HG03432 (cell line): ENCODE measurements at regions not wholly inside any gene's neighbourhood (a gene's known extent, or its start where the extent isn't known, plus 50 kb on each side); places are given as distances from the start of the nearest gene placed in this dataset.
"Not testable (repeated sequence)": the region's sequence is repeated elsewhere in the genome, so short reads cannot be mapped to it uniquely, and the experiment has no call there.

Source experiments
- ATAC-seq: cut with Tn5 transposase; IDR thresholded peaks from one replicate; pipeline ENCODE4 v1.9.1; 2021; ENCODE audit warnings: mild to moderate bottlenecking, moderate library complexity; ENCODE audit not compliant: unreplicated experiment

DNA sequence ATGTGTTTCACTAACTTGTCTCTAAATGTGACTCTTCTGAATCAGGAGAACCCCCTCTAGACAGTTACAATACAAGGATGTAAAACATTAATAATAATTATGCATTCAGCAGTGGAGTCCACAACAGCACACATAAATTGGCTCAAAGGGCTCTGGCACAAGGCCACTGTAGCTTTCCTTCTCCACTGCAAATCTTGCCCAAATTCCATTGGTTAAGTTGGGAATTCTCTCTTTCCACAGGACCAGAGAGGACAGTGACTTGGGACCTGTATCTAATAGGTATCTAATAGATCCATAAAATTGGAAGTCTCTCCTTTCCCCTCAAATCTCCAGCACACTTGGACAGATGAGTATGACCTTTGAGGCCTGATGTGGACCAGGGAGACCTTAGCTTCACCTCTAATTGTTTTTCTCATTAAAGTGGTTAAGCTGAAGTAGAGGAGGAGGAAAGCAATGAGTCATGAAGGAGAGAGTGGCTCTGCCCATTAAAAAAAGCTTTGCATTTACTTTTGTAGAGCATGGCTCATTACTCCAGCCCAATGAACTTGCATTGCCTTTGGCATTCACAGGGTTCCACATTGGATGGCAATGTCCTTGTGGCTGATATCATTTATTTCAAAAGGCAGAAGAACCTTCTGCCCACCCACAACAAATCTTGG, 72.3 kb upstream of the SH3RF1 start:
- ATAC-seq = no peak

DNA sequence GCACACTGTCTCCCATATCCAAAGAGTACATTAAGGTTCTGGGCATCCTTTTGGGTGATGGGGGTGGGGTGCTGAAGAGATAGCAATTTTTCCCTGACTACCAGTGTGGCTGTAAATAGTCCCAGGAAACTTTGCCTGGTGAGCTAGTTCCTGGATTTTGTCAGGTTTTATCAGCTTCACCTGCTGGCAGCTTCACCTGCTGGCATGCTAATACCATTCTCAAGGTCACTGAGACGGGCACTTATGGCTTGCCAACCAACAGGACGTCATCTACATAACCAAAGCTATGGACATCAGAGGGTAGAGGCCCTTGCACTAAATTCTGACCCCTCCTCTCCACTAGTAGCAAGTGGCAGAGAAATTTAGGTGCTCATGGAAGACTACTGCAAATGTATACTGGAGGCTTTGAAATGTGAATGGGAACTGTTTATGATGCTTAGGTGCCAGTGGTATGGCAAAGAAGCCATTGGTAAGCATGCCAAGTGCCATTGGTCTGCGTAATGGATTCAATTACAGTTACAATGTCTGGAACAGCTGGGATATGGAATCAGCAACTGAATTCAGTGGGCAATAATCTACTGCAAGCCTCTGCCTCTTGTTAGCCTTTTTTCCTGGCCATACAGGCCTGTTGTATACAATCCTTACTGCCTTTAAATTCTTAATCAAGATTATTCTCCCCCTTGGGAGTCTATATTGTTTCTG, 71.6 kb upstream of the SH3RF1 start:
- no peak for ATAC-seq

DNA sequence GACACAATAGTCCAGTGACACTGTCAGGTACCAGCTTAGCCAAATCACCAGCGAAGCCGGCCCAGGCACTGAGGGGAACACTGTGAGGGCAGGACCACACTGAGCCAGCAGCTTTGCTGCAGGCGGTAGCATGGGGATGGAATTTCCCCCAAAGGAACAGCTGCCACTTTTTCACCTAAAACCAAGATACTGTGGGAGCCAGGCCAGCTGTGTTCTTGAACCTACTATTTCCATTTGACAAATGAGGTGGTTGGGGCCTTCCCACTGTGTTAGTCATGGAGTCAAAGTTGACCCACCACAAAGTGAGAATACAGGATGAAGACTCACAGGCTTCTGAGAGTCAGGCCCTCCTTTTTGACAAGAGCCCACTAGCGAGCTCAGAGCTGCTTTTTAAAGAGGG, 70.7 kb upstream of the SH3RF1 start:
- ATAC-seq = peak; percentile 77

DNA sequence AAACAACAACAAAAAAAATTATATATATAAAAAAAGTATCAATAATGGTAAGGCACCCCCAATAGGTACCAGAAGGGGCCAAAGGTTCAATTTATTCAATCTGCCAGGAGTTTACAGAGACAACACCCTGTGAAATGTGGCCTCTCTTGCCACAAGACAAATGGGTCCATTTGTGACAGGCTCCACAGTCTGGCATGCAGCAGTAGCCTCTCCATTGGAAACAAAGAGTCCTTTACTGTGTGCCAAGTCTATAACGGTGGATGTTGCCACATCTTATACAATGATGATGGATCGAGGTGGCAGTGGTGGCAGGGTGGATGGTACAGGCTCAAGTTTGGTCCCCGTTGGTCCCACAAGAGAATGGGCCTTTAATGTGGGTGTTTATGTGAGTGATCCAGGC, 70.1 kb upstream of the SH3RF1 start:
- peak; percentile 30 for ATAC-seq

DNA sequence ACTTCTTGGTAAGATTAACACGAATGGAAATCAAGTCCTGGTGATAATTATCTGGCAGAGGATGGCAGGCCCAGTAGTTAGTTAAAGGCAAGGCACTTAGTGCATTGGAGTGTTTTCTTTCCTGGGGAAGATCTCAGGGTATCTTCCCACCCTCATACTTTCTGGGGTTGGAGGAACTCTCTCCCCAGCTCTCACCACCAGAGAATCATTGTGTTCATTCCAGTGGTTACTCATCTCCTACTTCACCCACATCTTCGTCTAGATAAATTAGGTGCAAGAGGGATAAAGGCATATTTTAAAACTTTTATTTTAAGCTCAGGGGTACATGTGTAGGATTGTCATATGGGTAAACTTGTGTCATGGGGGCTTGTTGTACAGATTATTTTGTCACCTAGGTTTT, 67.5 kb upstream of the SH3RF1 start:
- ATAC-seq = no peak

DNA sequence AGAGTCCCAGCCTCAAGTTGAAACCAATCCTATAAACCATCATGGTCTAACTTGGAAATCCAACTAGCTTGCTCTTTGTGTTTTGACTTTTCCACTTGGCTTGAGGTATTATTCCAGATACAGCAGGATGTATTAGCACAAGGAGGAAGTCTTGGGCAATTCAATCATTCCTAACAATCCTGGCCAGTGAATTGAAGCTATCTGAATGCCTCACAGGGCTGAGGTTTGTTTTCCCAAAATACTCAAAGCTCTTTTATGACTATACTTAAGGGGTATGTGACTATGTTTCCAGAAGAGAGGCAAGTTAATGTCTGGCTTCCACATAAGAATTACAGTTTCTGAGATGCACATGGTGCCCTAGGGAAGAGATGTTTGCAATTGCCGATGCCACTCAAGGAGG, 66.8 kb upstream of the SH3RF1 start:
- no peak for ATAC-seq

DNA sequence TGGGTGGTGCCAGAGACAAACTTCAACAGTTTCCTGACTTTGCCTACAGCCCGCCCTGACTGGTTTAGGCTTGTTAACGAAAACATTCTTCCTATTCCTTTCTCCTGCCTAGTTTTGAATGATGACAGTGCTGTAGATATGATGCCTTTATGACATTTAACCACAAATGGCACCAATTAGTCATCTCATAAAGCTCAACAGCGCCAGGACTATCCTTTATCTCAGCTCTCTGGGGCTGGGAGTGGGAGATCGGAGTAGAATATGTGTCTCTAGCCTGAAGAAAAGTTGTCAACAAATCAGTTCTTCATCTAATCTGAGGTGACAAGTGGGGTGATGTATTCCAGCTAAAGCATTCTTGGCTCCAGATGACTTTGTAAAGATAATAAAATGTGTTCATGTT, 64.6 kb upstream of the SH3RF1 start:
- ATAC-seq = no peak

DNA sequence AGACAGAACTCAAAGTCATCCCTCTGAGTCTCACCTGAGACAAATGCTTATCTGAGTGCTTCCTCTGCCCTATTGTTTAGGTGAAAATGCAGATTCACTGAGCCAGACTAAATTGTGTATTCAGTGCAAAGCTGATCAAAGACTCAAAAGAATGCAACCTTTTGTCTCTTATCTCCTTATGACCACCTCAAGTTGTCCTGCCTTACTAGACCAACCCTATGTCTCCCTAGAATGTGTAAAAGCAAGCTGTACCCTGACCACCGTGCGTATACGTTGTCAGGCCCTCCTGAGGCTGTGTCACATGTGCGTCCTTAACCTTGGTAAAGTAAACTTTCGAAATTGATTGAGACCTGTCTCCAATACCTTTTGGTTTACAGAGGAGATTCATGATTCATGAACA, 63.6 kb upstream of the SH3RF1 start:
- ATAC-seq = no peak

DNA sequence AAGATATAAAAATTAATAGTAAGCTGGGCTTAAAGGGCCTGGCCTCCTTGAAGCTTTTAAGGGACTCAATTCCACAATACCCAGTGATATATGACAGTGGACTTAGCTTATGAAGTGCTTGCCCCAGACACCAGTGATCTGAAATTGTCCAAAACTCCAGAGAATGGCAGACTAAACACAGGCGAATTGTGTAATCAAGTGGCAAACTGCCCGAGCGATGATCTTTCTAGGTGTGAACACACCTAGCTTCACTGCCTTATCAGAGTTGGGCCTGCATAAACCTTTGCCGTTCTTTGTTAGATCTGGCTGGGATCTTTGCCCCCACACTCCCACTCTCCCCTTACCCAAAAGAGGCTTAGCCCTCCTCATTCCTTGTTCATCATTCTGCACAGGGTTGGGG, 62.5 kb upstream of the SH3RF1 start:
- ATAC-seq = no peak

DNA sequence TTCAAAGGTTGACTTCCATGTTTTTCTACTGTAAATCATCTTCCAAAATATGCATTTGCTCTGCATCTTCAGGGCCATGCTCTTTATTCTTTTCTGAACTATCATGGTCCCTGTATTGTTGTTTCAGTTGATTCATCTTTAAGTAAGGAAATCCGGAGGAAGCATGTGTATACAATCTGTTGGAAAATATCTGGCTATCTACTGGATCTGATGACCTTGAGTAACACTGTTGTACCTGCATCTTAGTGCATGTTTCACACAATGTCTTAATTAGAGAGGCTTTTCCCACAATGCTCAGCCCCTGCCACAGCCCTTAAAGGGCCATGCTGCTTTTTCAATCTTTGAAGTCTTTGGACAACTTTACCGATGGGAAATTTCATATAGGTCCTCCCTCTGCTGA, 61.8 kb upstream of the SH3RF1 start:
- no peak for ATAC-seq

DNA sequence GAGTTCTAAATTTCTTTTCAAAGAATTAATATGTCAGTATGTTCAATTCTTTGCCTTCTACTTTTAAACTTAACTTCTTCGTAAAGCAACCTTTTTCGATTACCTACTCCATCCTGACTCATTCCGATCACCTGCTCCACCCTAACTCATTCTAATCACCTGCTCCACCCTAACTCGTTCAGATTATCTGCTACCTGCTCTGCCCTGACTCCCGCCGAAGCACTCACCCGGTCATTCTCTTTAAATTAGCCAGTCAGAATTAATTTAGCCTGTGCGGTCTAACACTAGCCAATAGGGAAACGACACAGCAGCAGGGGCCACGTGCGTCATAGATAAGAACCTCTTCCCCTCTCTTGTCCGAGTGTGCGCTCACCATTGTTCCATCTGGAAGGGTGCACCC, 60.1 kb upstream of the SH3RF1 start:
- ATAC-seq = no peak

DNA sequence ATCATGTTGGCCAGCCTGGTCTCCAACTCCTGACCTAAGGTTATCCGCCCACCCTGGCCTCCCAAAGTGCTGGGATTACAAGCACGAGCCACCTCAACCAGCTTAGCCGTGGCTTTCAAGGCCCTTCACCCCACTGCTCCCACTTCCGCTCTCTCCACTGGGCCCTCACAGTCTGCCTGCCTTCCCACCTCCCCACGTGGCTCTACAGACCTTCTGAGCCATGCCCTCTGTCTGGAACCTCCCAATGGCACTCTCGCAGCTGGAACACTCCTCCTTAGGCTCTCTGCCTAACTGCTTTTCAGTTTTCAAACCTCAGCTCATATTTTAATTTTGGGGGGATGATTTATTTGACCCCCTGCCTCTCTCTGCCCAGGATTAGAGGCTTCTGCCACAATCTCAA, 59.3 kb upstream of the SH3RF1 start:
- no peak for ATAC-seq

DNA sequence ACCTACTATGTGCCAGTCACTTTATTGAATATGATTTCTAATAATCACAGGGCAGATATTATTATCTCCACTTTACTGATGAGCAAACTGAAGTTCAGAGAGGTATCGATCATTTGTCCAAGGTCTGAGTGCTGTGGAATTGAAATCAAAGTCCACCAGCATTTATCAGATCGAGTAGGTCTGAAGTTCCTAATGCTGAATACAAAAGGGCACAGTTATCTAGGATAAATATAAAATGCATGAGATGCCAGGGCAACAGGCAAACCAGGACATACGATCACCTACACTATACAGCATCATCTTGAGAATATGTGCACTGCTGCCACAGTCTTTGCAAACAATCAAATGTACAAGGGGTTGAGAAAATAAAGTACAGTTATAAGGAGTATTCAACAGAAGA, 57.2 kb upstream of the SH3RF1 start:
- ATAC-seq = no peak

DNA sequence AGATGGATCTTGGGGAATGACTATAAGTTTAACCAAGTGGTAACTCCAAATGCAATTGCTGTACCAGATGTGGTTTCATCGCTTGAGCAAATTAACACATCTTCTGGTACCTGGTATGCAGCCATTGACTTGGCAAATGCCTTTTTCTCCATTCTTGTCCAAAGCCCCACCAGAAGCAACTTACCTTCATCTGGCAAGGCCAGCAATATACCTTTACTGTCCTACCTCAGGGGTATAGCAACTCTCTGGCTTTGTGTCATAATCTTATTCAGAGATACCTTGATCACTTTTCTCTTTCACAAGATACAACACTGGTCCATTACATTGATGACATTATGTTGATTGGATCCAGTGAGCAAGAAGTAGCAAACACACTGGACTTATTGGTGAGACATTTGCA, 53.2 kb upstream of the SH3RF1 start:
- ATAC-seq = not testable (repeated sequence)

DNA sequence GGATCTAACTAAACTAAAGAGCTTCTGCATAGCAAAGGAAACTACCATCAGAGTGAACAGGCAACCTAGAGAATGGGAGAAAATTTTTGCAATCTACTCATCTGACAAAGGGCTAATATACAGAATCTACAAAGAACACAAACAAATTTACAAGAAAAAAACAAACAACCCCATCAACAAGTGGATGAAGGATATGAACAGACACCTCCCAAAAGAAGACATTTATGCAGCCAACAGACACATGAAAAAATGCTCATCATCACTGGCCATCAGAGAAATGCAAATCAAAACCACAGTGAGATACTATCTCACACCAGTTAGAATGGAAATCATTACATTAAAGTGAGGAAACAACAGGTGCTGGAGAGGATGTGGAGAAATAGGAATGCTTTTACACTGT, 52.1 kb upstream of the SH3RF1 start:
- not testable (repeated sequence) for ATAC-seq
